ENCODE measurements at regions not wholly inside any gene's neighbourhood (a gene's known extent, or its start where the extent isn't known, plus 50 kb on each side); places are given as distances from the start of the nearest gene placed in this dataset.

GRCh38 chr2:100222844-100223243 is 80.5 kb upstream of the AFF3 start:
- no peak for TF ChIP-seq CTCF (IDR thresholded peaks at IDR 0.05; ENCODE audit: insufficient read depth, low read length)
- TF ChIP-seq POLR2AphosphoS5 (IDR thresholded peaks at IDR 0.05; ENCODE audit: low read depth), result no peak
- no peak for TF ChIP-seq REST (IDR thresholded peaks at IDR 0.05; ENCODE audit: insufficient replicate concordance, low read depth)
- no peak for TF ChIP-seq GABPA (IDR thresholded peaks at IDR 0.05; ENCODE audit: low read depth)
